MM.1S (cell line): ENCODE measurements at regions not wholly inside any gene's neighbourhood (a gene's known extent, or its start where the extent isn't known, plus 50 kb on each side); places are given as distances from the start of the nearest gene placed in this dataset.

Source experiments
- DNase-seq: peaks from one replicate; pipeline ENCODE4 v3.0.0-alpha.2; 2015
- H2AFZ ChIP-seq: fragments of 300-600 bp; sonication (generic); 2 replicates; pipeline ENCODE4 v1.6.0; 2016; ENCODE audit warnings: antibody characterized with exemption, low read length
- H3F3A ChIP-seq: fragments of 300-600 bp; sonication (generic); 2 replicates; pipeline ENCODE4 v1.6.1; 2016; ENCODE audit warnings: mild to moderate bottlenecking, antibody characterized with exemption, low read length, moderate library complexity, mixed read lengths; ENCODE audit not compliant: insufficient read depth
- H3K27ac ChIP-seq: fragments of 300-600 bp; sonication (generic); 2 replicates; pipeline ENCODE4 v1.5.1; 2016; ENCODE audit warnings: mild to moderate bottlenecking, low read length
- H3K27me3 ChIP-seq: fragments of 300-600 bp; sonication (generic); replicated peaks from 2 replicates; pipeline ENCODE4 v1.6.0; 2016; ENCODE audit warnings: low read length; ENCODE audit not compliant: insufficient read depth
- H3K36me3 ChIP-seq: fragments of 300-600 bp; sonication (generic); replicated peaks from 2 replicates; pipeline ENCODE4 v1.6.1; 2016; ENCODE audit warnings: mild to moderate bottlenecking, low read length, mixed read lengths; ENCODE audit not compliant: insufficient read depth
- H3K4me1 ChIP-seq: fragments of 300-600 bp; sonication (generic); 2 replicates; pipeline ENCODE4 v1.6.1; 2016; ENCODE audit warnings: low read length, mixed read lengths
- H3K4me2 ChIP-seq: fragments of 300-600 bp; sonication (generic); 2 replicates; pipeline ENCODE4 v1.6.0; 2016; ENCODE audit warnings: low read depth, low read length
- H3K4me3 ChIP-seq: fragments of 300-600 bp; sonication (generic); 2 replicates; pipeline ENCODE4 v1.5.1; 2016; ENCODE audit warnings: low read length, mixed read lengths
- H3K79me2 ChIP-seq: fragments of 300-600 bp; sonication (generic); 2 replicates; pipeline ENCODE4 v1.6.1; 2016; ENCODE audit warnings: mixed run types, low read length, mixed read lengths
- H3K9ac ChIP-seq: fragments of 300-600 bp; sonication (generic); 2 replicates; pipeline ENCODE4 v1.6.1; 2016; ENCODE audit warnings: low read length, mixed read lengths
- H3K9me2 ChIP-seq: fragments of 300-600 bp; sonication (generic); replicated peaks from 2 replicates; pipeline ENCODE4 v1.6.1; 2016; ENCODE audit warnings: mild to moderate bottlenecking, low read length, mixed read lengths; ENCODE audit not compliant: insufficient read depth
- H3K9me3 ChIP-seq: fragments of 300-600 bp; sonication (generic); replicated peaks from 2 replicates; pipeline ENCODE4 v1.6.1; 2016; ENCODE audit warnings: mild to moderate bottlenecking, low read length, mixed read lengths; ENCODE audit not compliant: insufficient read depth
- H4K20me1 ChIP-seq: fragments of 300-600 bp; sonication (generic); 2 replicates; pipeline ENCODE4 v1.6.1; 2016; ENCODE audit warnings: mild to moderate bottlenecking, low read length, moderate library complexity, mixed read lengths; ENCODE audit not compliant: insufficient read depth
- CTCF ChIP-seq: fragments of 300-600 bp; sonication (generic); IDR thresholded peaks from 2 replicates; pipeline ENCODE4 v1.5.1; 2016; ENCODE audit warnings: antibody characterized with exemption, low read length, mixed read lengths
- EZH2 ChIP-seq: fragments of 300-600 bp; sonication (generic); optimal IDR thresholded peaks from 2 replicates; pipeline ENCODE3; 2017; ENCODE audit warnings: low read depth, mild to moderate bottlenecking, antibody characterized with exemption, low read length, mixed read lengths
- EZH2phosphoT487 ChIP-seq: fragments of 300-600 bp; sonication (generic); IDR thresholded peaks from 2 replicates; pipeline ENCODE4 v1.6.1; 2018; ENCODE audit warnings: antibody characterized with exemption, low read length

GRCh38 chr9:7608261-7608660 lies 191.3 kb downstream of the DMAC1 start:
- H4K20me1 ChIP-seq: no peaks in the 10 kb centered on the region
- no peak overlapping the region for H3K4me2 ChIP-seq
- H2AFZ ChIP-seq: no peak overlapping the region
- H3K9me2 ChIP-seq: no peaks in the 10 kb centered on the region
- no peaks in the 10 kb centered on the region for H3K9me3 ChIP-seq
- H3K79me2 ChIP-seq: no peaks in the 10 kb centered on the region
- no peaks in the 10 kb centered on the region for H3F3A ChIP-seq
- no peaks in the 10 kb centered on the region for H3K27me3 ChIP-seq
- no peak overlapping the region for H3K9ac ChIP-seq
- H3K27ac ChIP-seq: no peak overlapping the region
- no peaks in the 10 kb centered on the region for H3K36me3 ChIP-seq
- H3K4me1 ChIP-seq: no peaks in the 10 kb centered on the region
- no peak for DNase-seq
- TF ChIP-seq EZH2phosphoT487 (no peak), EZH2 (no peak), CTCF (no peak)
- H3K4me3 ChIP-seq: no peak overlapping the region

- no peak for DNase-seq
- Histone ChIP-seq H3K27me3 (no peaks in the 10 kb centered on the region), H3K36me3 (no peaks in the 10 kb centered on the region), H3K4me3 (no peak overlapping the region), H4K20me1 (no peaks in the 10 kb centered on the region), H3F3A (no peaks in the 10 kb centered on the region), H3K4me1 (no peaks in the 10 kb centered on the region), H3K9ac (no peak overlapping the region), H2AFZ (no peak overlapping the region), H3K9me2 (no peaks in the 10 kb centered on the region), H3K4me2 (no peak overlapping the region), H3K27ac (no peak overlapping the region), H3K9me3 (no peaks in the 10 kb centered on the region), H3K79me2 (no peaks in the 10 kb centered on the region)
- TF ChIP-seq EZH2phosphoT487 (no peak), EZH2 (no peak), CTCF (no peak)
Measured at GRCh38 chr9:7607421-7607820, 192.2 kb downstream of the DMAC1 start.

- H2AFZ ChIP-seq: no peak overlapping the region
- DNase-seq: no peak
- H3K9me2 ChIP-seq: no peaks in the 10 kb centered on the region
- no peak overlapping the region for H3K27ac ChIP-seq
- TF ChIP-seq CTCF (no peak), EZH2 (no peak), EZH2phosphoT487 (no peak)
- no peaks in the 10 kb centered on the region for H3K4me1 ChIP-seq
- H4K20me1 ChIP-seq: no peaks in the 10 kb centered on the region
- H3F3A ChIP-seq: no peaks in the 10 kb centered on the region
- H3K4me3 ChIP-seq: no peak overlapping the region
- no peaks in the 10 kb centered on the region for H3K79me2 ChIP-seq
- no peak overlapping the region for H3K4me2 ChIP-seq
- H3K27me3 ChIP-seq: no peaks in the 10 kb centered on the region
- H3K9me3 ChIP-seq: no peaks in the 10 kb centered on the region
- H3K36me3 ChIP-seq: no peaks in the 10 kb centered on the region
- H3K9ac ChIP-seq: no peak overlapping the region
Measured at GRCh38 chr9:7606591-7606990, 193.0 kb downstream of the DMAC1 start.
